ENCODE measurements at regions not wholly inside any gene's neighbourhood (a gene's known extent, or its start where the extent isn't known, plus 50 kb on each side); places are given as distances from the start of the nearest gene placed in this dataset.

- Histone ChIP-seq H3K9me3 (ENCODE audit: low read depth) (no peaks in the 10 kb centered on the region), H3K36me3 (no peaks in the 10 kb centered on the region), H3K27me3 (no peaks in the 10 kb centered on the region), H3K27ac (peak overlapping the region; percentile 43), H3K4me1 (ENCODE audit: low read depth) (peaks cover 48% of the 10 kb centered on the region), H3K4me3 (no peak overlapping the region)
- no peak for TF ChIP-seq CTCF (IDR thresholded peaks at IDR 0.05; ENCODE audit: low read depth, low read length)
- no peak for DNase-seq (ENCODE audit: low read depth in 1 of 2, low spot score in 1 of 2)
Measured at GRCh38 chr2:17059458-17059857, 393.8 kb upstream of the CYRIA start.

- Histone ChIP-seq H3K27ac (peak overlapping the region; percentile 19), H3K27me3 (no peaks in the 10 kb centered on the region), H3K4me1 (ENCODE audit: low read depth) (peaks cover 51% of the 10 kb centered on the region), H3K9me3 (ENCODE audit: low read depth) (no peaks in the 10 kb centered on the region), H3K4me3 (no peak overlapping the region), H3K36me3 (no peaks in the 10 kb centered on the region)
- DNase-seq (ENCODE audit: low read depth in 1 of 2, low spot score in 1 of 2) = peak in 1 of 2 donors; percentile 97
- no peak for TF ChIP-seq CTCF (IDR thresholded peaks at IDR 0.05; ENCODE audit: low read depth, low read length)
Measured at GRCh38 chr2:17058772-17059402, 393.3 kb upstream of the CYRIA start.

- Histone ChIP-seq H3K9me3 (ENCODE audit: low read depth) (no peaks in the 10 kb centered on the region), H3K36me3 (no peaks in the 10 kb centered on the region), H3K4me3 (no peak overlapping the region), H3K4me1 (ENCODE audit: low read depth) (peaks cover 57% of the 10 kb centered on the region), H3K27ac (peak overlapping the region; percentile 64), H3K27me3 (no peaks in the 10 kb centered on the region)
- TF ChIP-seq CTCF (IDR thresholded peaks at IDR 0.05; ENCODE audit: low read depth, low read length) = no peak
- DNase-seq (ENCODE audit: low read depth in 1 of 2, low spot score in 1 of 2) = no peak
Measured at GRCh38 chr2:17057109-17058017, 391.7 kb upstream of the CYRIA start.

- Histone ChIP-seq H3K4me1 (ENCODE audit: low read depth) (peaks cover 56% of the 10 kb centered on the region), H3K27me3 (no peaks in the 10 kb centered on the region), H3K27ac (no peak overlapping the region), H3K36me3 (no peaks in the 10 kb centered on the region), H3K9me3 (ENCODE audit: low read depth) (no peaks in the 10 kb centered on the region), H3K4me3 (no peak overlapping the region)
- DNase-seq (ENCODE audit: low read depth in 1 of 2, low spot score in 1 of 2) = peak in 1 of 2 donors; percentile 24
- TF ChIP-seq CTCF (IDR thresholded peaks at IDR 0.05; ENCODE audit: low read depth, low read length) = no peak
Measured at GRCh38 chr2:17056236-17056635, 390.6 kb upstream of the CYRIA start.

GRCh38 chr2:17052001-17052400 lies 386.4 kb upstream of the CYRIA start:
- no peak for DNase-seq (ENCODE audit: low read depth in 1 of 2, low spot score in 1 of 2)
- Histone ChIP-seq H3K36me3 (no peaks in the 10 kb centered on the region), H3K9me3 (ENCODE audit: low read depth) (no peaks in the 10 kb centered on the region), H3K4me1 (ENCODE audit: low read depth) (peaks cover 16% of the 10 kb centered on the region), H3K27me3 (no peaks in the 10 kb centered on the region), H3K27ac (no peak overlapping the region), H3K4me3 (no peak overlapping the region)
- TF ChIP-seq CTCF (IDR thresholded peaks at IDR 0.05; ENCODE audit: low read depth, low read length) = no peak

All from cardiac muscle cell (in vitro differentiated cells and primary cell).